CD4-positive, alpha-beta T cell treated with Interleukin-17A for 1 hour (primary cell): ENCODE measurements at regions not wholly inside any gene's neighbourhood (a gene's known extent, or its start where the extent isn't known, plus 50 kb on each side); places are given as distances from the start of the nearest gene placed in this dataset.
A peak's percentile ranks its signal among the peaks of the same experiment; 100 is the strongest.
"Not testable (repeated sequence)": the region's sequence is repeated elsewhere in the genome, so short reads cannot be mapped to it uniquely, and the experiment has no call there.

Source experiments
- DNase-seq: peaks from one replicate; pipeline ENCODE4 v3.0.0-alpha.2; 2020

DNA sequence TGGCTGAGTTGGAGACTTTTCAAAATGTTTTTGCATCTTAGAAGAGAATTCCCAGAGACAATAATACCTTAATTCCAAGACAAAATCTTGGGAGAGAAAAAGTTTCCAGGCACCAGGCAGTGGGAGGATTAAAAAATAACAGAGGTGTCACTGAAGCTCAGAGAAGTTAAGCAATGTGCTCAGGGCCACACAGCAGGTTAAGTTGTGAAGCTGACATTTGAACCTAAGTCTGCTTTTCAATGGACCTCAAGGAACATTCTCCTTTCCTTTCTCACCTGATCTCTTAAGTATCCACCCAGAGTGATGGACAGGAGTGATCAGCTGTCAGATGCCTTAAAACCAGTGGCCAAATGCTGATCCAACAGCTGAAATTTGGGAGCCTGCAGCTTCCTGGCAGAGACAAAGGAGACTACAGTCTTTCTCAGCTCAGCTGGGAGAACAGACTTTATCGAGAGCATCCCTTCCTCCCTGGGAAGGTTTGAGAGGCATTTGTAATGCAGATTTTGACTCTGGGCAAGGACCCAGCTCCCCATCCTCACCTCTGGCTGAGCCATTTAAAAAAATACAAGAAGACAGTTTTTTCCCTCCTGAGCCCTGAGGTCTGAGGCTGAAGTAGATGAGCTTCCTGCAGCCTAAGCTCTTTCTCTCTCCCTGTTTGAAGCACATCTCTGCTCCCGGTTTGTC, 174.9 kb upstream of the RPH3A start:
- no peak for DNase-seq

DNA sequence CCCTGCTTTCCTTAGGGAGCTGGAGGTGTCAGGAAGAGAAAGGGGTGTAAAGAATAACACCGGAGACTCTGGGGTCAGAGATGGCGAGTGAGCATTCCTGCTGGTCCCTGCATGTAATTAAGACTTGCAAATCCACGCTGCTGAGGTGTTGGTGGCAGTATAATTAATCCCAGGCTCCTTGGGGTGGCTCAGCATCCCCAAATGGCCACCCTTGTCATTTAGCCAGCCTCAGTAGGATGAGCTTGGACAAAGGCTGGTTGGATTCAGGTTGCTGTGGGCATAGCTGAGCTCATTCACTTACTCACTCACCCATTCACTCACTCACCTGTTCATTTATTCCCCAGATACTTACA, 174.4 kb upstream of the RPH3A start:
- DNase-seq, result no peak

DNA sequence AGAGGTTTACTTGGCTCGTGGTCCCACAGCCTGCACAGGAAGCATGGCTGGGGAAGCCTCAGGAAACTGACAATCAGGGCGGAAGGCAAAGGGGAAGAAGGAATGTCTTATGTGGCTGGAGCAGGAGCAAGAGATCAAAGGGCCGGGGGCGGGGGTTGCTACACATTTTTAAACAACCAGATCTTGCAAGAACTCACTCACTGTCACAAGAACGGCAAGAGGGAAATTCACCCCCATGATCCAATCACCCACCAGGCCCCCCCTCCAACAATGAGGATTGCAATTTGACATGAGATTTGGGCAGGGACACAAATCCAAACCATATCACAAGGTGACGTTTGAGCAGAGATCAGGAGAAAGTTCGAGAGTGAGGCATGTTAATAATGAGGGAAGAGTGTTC, 163.7 kb upstream of the RPH3A start:
- DNase-seq, result no peak

DNA sequence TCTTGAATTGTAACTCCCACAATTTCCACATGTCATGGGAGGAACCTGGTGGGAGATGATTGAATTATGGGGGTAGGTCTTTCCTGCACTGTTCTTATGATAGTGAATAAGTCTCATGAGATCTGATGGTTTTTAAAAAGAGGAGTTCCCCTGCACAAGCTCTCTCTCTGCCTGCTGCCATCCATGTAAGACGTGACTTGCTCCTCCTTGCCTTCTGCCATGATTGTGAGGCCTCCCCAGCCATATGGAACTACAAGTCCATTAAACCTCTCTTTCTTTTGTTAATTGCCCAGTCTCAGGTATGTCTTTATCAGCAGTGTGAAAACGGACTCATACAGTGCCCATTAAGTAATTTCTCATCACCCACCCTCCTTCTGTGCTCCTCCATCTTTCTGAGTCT, 159.6 kb upstream of the RPH3A start:
- not testable (repeated sequence) for DNase-seq

DNA sequence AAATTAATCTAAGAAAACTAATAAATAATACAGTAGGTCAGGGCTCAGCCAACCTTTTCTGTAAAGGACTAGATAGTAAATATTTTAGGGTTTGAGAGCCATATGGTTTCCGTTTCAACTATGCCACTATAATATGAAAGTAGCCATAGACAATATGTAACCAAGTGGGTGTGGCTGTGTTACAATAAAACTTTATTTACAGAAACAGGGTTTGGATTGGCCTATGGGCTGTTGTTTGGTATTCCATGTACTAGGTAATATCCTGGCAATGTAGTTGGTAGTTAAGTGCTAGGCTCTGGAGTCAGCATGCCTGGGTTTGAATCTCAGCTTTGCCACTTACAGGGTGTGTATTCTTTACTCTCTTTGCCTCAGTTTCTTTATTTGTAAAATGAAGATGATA, 156.5 kb upstream of the RPH3A start:
- DNase-seq, result no peak

DNA sequence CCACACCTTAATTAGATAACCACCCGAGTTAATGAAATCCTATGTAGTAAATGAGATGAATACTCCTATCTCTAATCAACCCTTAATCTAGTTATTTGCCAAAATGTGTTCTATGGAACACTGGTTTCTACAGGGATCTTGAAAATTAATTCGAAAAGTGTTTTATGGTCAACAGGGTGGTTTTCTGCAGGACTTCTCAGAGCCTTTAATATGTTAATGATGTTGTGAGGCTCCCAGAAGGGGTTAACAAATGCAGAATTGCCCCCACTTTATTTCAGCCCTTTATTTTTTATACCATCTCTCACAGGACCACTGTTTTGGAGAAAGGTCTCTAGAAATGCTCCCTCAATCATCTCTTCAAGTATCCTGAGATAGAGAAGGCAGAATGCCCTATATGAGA, 153.1 kb upstream of the RPH3A start:
- no peak for DNase-seq

DNA sequence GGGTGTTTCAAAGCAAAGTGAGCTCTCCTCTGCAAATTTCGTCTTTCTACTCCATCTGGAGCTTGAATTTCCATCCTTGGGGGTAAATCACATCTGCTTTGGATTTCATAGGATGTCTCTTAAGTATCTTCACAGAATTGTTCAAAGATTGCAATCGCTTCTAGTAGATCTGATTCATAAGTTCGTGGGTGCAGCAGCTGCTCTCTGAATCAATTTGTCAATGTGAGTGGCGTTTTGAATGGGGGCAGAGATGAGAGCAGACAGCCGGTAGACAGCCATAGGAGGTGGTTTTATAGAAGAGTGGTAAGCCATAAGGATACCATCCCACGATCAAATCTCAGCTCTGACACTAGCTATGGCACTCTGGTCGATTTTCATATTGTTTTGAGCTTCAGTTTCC, 146.0 kb upstream of the RPH3A start:
- DNase-seq, result no peak

DNA sequence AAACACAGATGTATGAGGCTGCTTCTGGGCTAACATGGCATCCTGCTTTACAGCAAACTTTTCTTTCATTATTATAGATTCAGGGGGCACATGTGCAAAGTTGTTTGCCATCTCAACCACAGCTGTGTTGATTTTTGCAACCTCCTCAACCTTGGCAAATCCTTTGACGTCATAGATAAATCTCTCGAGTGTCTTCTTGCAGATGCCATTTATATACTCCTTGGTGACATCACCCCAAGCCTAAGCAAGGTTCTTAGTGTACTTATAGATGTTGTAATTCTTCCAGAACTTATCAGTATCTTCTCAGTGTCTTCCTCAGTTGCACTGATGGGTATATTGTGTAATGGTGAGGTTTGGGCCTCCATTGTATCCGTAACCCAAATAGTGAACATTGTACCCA, 135.4 kb upstream of the RPH3A start:
- no peak for DNase-seq

DNA sequence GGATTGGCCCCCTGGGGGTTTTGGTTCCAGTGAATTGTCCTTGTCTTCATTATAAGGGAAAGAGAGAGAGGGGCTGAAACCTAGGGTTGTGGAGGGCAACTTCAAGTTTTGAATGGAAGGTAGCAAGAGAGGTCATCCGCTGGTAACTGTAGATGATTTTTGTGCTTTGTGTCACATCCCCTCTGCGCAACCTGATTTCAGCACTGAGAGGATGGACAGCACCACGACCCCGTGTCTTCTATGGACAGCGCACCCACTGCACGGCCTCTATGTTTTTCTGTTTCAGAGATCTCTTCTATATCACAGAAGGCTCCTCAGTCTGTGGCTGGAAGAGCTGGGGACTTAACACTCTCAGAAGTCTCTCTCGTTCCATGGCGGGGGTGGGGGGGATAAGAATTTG, 127.0 kb upstream of the RPH3A start:
- DNase-seq, result no peak

DNA sequence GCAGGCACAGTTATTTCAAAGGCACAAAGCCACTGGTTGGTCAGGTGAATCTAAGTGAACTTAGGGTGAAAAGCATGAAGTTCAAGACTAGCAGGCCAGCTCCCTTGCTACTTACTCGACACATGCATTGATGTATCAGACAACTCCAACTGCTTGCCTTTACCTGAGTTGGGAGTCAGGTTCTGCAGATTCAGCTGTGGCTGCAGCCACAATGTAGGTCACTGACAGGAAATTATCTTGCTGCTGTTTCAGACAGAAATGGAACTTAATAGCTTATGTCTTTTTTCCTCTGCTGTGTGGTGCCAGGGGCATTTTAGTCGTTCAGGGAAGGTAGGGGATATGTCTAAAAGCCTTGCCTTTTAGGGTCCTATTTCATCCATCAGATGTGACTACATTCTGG, 125.6 kb upstream of the RPH3A start:
- peak; percentile 9 for DNase-seq

DNA sequence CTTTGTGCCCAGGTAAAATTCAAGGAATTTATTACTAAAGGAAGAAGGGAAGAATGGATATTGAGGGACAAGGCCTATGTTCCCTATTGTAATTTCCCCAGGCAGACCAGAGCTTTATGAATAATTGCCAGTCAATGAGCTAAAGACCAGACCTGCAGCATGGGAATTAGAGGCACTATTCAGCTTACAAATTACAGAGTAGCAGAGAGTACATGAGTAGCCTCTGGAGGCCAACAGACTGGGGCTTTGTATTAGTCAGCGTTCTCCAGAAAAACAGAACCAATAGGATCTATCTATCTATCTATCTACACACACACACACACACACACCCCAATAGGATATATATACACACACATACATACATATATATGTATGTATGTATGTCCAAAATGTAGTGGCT, 120.0 kb upstream of the RPH3A start:
- no peak for DNase-seq

DNA sequence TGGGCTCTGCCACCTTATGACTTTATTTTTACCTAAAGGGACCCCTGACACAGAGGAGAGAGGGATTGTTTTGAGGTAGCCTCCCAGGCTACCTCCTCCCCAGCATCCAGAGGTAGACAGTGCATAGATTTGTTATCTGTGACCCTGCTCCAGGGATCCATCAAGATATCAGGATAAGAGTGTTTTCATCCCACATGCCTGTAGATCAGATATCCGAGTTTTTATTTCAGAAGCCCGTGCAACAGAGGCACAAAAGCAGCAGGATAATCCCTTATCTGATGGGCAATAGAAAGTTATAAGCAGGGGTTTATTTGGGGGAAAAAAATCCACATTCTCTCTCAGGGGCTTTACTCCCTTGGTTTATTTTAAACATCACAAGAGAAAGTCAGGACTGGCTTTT, 117.0 kb upstream of the RPH3A start:
- DNase-seq, result no peak

DNA sequence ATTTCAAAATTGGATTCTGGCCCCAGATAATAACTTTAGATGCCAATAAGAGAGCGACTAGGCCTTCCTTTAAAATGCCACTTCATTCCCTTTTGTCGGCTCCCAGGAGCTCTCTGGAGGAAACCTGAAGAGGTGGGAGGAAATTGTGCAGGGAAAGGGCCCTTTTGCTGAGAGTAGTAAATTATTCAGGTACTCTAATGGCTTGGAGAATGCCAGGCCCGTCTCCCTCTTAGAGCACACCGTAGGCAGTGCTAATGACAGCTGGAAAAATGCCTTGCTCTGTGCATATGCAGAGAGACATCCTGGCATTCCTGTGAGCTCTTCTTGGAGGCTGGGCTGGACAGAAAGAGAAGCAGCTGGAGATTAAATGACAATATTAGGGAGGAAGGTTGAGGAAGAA, 115.0 kb upstream of the RPH3A start:
- no peak for DNase-seq

DNA sequence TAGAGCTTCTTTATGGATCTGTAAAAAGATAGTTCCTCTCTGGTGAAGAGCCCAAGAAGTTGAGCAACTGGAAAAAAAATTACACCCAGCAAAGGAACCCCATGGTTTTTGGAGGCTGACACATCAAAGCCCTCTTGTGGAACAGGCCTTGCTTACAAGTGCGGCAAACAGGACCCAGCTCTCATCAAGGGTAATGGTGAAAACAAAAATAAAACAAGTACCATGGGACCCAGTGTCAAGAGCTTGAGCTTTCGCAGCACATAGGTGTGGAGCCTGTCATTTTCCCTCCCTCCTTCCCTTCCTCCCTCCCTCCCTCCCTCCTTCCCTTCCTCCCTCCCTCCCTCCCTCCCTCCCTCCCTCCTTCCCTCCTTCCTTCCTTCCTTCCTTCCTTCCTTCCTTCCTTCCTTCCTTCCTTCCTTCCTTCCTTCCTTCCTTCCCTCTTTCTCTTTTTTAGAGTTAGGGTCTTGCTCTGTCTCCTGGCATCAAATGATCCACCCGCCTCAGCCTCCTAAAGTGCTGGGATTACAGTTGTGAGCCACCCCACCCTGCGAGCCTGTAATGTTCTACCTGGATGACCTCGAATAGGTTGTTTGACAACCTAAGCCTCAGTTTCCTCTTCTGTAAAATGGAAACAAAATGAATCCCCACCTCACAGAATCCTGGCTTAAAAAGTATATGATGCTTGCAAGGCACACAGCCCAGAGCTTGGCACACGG, 114.3 kb upstream of the RPH3A start:
- DNase-seq, result no peak

DNA sequence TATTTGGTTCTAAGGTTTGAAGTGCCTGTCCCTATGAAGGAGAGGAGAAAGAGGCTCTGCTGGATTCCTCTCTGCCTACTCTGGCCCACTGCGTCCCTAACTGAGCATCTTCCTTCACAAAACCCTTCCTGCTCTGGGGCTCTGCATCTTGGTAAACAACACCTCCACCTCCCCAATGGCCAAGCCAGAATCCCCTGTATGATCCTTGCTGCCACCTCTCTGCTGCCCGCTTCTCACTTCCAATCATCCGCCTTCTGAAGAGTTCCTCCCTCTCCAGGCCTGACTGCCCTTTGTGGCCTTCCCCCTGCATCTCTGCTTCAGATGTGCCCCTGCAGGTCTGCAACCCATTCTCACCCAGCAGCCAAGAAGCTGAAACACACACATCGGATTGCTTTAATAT, 110.6 kb upstream of the RPH3A start:
- no peak for DNase-seq

DNA sequence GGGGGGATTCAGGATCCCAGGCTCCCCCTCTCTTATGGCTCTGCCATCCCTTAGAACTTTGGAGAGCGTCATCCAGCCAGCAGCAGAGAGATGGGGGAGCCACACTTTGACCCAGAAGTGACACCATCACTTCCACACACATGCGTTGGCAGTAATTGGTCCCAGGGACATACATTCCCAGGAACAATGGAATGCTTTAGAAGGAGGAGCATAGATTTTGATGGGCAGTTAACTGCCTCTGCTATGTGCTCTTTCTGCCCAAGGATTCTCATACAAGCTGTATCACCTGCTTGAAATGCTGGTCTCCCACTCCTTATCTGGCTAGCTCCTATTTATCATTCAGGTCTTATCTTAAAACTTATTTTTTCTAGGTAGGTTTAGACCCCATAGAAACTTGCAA, 109.0 kb upstream of the RPH3A start:
- DNase-seq, result no peak

DNA sequence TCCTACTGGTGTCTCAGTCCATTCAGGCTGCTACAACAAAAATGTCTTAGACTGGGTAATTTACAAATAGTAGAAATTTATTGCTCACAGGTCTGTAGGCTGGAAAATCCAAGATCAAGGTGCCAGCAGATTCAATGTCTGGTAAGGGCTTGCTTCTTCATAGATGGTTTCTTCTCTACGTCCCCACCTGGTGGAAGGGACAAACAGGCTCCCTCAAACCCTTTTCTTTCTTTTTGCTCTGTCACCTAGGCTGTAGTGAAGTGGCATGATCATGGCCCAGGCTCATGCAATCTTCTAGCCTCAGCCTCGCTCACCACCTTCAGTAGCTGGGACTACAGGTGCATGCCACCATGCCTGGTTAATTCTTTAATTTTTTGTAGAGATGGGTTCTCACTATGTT, 106.8 kb upstream of the RPH3A start:
- DNase-seq, result no peak

DNA sequence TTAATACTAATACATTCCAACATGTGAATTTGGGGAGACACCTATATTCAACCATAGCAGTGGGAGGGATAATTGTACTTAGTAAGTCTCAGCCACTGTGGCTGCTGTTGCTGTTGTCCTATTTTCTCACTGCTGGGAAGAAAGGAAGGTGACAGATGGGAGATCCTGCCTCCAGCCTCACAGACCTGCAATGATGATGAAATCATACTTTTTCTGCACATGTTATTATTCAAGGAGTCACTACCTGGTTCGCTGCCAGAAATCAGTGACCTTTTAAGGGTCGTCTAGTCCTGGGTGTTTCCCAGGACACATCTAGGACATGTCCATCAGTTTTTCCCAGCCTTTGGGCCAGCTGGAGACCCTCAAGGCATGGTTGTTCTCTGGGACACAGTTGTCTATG, 106.2 kb upstream of the RPH3A start:
- no peak for DNase-seq

DNA sequence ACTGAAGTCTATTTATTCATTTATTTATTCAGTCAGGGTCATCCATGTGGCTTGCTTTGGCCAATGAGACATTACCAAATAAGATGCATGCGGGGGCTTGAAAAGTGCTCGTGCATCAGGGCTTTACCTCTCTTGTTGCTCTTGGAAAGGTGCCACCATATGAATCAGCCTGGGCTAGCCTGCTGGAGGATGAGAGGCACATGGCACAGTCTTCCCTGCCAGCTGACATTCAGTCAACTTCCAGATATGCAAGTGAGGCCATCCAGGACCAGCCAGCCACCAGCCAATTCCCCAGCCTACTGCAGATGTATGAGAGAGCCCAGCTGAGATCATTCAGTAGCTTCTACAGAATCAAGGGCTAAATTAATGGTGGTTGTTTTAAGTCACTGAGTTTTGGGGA, 105.2 kb upstream of the RPH3A start:
- DNase-seq, result no peak

DNA sequence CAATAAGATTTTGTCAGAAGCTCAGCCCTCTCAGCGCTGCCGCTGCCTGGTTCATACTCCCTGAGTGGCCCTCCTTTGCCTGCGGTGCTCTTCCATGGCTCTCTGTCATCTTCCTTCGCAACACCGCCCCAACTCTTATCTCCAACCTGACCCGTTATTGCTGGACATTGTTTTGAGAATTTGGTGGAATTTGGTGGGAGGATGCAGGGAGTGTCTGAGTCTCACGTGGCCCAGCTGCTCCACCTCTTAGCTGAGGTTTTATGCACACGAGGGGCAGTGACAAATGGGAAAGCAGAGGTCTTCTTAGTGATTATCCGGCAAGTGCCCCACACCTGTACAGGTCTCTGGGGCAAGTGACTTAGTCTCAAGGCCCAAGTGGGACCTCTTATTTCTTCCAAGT, 97.5 kb upstream of the RPH3A start:
- DNase-seq, result no peak

DNA sequence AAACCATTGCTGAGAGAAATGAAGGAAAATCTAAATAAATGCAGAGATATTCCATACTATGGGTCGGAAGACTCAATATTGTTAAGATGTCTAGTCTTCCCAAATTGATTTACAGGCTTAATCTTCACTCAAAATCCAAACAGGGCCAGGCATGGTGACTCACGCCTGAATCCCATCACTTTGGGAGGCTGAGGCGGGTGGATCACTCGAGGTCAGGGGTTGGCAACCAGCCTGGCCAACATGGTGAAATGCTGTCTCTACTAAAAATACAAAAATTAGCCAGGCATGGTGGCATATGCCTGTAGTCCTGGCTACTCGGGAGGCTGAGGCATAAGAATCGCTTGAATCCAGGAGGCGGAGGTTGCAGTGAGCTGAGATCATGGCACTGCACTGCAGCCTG, 94.1 kb upstream of the RPH3A start:
- DNase-seq, result not testable (repeated sequence)

DNA sequence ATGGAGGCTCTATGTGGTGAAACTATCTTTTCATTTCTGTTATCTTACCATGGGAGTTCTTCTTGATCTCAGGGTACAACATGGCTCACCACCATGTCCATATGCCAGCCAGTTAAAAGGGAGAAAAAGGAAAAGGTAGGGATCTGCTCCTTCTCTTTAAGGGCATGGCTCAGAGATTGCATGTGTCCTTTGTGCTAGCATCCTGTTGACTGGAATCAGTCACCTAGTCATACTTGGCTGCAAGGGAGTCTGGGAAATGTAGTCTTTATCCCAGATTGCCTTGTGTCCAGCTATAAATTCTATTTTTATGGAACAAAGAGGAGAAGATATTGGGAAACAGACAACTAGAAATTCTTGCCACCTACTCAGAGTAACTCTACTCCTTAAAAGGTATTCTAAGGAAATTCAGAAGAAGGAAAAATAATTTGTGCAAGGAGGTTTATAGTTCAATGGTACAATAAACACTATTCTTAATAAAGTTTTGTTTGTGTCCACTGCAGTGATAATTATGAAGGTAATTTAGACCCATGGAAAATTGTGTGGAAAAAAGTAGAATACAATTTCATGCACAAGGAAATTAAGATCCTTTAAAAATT, 86.4 kb upstream of the RPH3A start:
- no peak for DNase-seq

DNA sequence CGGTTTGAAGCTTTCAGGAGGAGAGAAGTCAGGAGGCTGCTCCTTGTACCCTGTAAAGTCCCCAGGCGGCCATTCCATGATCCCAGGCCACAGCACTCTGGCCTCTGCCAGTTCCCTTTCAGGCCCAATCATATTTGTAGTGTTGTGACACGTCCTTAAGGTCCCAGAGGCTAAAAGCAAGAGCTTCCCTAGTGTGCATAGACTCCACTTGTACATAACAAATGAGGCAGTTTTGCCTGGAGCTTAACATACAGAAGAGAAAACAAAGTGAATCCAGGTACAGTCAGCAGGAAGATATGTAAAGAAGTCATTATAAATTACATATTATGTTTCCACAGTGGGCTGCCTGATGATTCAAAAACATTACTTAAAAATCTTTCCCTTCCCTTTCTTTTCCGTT, 81.1 kb upstream of the RPH3A start:
- no peak for DNase-seq

DNA sequence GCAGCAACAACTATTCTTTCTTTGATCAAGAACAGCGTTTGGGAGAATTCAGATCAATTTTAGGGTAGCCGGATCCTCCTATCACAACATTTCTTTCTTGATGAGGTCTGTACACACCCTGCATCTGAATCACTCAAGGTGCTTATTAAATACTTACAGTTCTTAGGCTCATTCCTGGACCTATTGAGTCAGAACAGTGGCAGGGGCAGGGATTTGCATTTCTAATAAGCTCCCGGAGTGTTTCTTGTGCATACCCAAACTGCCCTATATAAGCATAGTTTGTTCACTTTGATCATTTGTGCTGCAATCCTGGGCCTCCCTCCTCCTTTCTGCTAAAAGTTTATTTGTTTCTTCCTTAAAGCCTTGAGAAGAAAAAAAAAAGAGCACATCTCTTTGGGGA, 80.5 kb upstream of the RPH3A start:
- no peak for DNase-seq

DNA sequence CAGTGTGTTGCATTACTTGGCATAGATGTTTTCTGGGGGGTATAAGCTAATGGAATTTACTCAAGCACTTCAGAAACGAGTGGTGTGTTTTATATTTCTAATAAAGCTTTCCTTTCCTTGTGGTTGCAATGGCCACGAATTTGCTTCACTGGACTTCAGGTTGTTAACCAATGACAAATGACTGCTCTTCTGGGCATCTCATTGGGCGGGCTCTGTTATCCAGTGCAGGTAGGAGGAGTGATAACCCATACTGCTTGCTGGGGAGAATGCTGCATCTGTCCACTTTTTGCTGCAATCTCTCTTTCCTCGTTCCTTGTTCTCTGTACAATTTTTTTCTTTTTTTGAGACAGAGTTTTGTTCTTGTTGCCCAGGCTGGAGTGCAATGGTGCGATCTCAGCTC, 80.0 kb upstream of the RPH3A start:
- DNase-seq, result no peak
